Stimulated activated naive CD8-positive, alpha-beta T cell treated with anti-CD3 and anti-CD28 coated beads, Interleukin-15, Interleukin-2, amounts not matched to agents 100 U/mL and 50 U/mL, for 24 hours (primary cell): ENCODE measurements at regions not wholly inside any gene's neighbourhood (a gene's known extent, or its start where the extent isn't known, plus 50 kb on each side); places are given as distances from the start of the nearest gene placed in this dataset.
"Not testable (repeated sequence)": the region's sequence is repeated elsewhere in the genome, so short reads cannot be mapped to it uniquely, and the experiment has no call there.

Source experiments
- ATAC-seq: fragments of 150-1000 bp; cut with Tn5 transposase; one replicate; pipeline ENCODE4 v1.10.0; 2021
- DNase-seq: peaks from one replicate; pipeline ENCODE4 v3.0.0; 2021

DNA sequence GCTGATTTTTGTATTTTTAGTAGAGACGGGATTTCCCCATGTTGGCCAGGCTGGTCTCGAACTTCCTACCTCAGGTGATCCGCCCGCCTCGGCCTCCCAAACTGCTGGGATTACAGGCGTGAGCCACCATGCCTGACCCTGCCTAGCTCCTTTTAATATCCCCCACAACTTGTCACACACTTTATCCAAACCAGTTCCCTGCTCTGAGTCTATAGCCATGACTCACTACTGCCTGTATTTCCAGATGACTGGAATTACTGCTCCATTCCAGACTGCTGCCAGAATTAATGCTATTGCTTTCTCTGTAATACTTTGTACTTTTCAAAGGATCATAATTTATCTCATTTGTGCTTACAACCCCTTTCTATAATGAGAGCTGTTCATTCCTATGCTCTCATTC lies 153.1 kb downstream of the POTEM start:
- not testable (repeated sequence) for ATAC-seq, DNase-seq

DNA sequence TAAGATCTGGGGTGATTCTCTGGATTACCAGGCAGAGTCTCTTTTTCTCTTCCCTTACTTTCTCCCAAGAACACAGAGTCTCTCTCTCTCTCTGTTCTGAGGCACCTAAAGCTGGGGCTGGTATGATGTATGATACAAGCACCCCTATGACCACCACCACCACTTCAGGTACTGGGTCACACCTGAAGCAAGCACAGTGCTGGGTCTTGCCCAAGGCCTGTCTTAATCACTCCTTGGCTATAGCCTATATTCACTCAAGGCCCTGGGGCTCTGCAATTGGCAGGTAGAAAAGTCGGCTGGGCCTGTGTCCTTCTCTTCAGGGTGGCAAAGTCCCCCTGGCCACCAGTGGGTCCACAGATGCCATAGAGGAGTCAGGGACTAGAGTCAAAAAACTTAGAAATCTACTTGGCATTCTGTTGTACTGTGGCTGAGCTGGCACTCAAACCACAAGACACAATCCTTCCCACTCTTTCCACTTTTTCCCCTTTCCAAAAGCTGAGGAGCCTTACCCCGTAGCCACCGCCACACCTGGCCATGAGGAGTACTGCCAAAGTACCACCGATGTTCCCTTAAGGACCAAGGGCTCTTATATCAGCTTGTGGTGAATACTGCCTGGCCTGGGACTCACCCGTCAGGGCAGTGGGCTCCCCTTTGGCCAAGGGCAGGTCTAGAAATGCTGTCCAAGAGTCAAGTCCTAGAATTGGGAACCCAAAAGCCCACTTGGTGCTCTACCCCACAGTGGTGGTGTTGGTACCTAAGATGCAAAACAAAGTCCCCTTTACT lies 159.2 kb downstream of the POTEM start:
- not testable (repeated sequence) for ATAC-seq, DNase-seq

DNA sequence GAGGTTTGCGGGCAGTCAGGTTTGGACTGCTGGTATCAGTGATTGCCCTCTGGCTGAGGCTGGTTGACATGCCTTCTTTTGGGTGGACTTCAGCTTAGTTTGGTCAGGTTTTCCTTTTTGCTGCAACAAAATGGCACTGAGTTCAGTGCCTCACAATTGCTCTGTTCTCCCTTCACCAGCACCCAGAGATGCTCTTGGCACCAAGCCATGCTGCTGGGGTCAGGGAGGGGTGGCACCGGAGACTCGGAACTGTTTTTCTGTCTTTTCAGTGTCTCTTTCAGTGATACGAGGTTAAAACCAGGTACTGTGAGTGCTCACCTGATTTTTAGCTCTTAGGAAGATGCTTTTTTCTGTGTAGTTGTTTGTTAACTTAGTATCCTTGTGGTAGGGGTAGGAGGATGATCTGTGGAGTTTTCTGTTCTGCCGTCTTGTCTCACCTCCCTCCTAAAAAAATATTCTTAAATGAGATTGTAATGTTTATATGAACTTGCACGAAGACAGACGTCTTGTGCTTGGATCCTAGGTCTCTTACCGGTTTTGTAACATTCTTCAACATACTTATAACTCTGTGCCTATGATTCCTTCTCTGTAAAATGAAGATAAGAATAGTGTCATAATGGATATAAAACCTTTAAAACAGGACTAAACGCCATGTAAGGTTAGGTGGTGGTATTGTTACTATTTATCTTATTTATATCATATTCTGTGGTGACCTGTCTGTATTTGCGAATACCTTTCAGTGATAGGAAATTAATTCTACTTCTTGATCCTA lies 160.6 kb downstream of the POTEM start:
- not testable (repeated sequence) for DNase-seq, ATAC-seq

DNA sequence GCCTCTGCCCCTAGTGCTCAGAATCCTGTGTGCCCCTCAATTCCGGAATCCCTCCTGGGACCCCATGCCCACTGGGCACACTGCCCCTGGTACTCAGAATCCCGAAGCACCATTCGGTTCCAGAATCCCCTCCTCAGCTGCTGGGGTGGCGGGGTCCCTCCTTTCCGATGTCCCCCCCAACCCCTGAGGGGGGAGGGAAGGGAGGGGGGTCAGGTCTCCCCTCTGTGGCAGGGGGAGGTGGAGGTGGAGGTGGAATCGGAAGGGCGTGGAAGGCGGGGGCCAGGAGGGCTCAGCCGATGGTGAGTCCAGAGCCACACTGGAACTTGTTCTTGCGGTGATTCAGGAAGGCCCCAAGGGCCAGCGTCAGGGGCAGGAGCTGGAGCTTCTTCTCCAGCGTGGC lies 164.3 kb downstream of the POTEM start:
- ATAC-seq, result peak; percentile 40
- DNase-seq, result not testable (repeated sequence)

DNA sequence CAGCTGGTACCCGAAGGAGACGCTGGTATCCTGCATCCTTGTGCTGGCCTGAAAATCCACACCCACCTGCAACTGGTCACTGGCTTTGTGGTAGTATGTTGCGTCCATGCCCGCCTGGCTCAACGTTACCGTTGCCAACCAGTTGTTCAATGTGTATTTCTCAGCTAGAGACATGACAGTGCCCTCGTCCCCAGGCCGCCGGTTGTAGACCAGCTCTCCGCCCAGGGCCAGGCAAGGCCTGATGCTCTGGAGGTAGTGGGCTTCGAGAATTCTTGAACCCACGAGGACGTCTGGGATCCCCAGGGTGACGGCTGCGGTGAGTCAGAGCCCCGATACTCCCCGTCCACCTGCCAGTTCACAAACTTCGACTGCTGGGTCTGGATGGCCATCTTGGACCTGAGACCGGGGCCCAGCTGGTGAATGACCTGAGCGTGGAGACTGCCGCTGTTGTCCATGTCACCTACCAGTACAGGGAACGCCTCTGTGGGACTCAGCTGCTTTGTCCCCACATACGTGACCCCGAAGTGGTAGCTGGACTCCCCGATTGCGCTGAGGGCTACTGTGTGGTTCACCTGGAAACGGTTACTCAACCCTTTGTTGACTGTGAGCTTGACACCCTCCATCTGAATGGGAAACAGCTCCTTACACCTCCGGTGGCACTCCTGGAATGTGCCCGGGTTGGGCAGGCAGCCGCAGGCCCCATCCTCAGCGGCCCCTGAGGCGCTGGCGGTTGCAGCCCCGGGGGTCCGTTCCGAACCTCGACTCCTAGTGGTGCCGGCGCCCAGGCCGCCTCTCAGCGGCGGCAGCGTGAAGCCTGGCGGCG lies 165.0 kb downstream of the POTEM start:
- not testable (repeated sequence) for ATAC-seq, DNase-seq

DNA sequence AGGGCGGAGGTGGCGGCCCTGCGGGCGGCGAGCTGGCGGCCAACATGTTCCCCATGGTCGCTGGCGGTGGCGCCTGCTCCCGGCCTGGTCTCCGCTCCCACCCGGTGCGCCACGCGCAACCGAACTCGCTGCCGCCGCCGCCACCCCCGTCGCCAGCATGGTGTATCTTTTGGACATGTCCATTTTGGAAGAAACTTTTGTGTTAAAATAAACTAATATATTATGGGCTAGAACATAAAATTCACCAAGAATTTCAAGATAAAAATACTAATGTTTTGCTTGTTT lies 165.5 kb downstream of the POTEM start:
- not testable (repeated sequence) for DNase-seq, ATAC-seq

DNA sequence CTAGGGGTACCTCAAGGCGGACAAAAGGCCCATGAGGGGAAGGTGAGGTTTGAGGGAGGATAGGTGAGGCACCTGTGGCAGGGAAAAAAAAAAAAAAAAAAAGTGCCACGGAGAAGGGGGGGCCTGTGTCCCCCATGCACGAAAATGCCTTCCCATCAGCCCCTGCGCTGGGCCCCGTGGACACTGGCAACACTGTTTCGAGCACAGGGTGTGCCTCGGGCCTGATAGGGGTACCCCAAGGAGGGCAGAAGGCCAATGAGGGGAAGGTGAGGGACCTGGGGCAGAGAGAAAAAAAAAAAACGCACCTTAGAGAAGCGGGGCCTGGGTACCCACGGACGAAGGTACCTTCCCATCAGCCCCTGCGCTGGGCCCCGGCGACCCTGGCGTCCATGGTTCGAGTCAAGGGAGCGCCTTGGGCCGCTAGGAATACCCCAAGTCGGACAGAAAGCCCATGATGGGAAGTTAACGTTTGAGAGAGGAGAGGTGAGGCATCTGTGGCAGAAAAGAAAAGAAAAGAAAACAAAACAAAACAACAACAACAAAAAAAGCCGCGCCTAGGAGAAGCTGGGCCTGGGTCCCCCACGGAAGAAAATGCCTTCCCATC lies 190.0 kb downstream of the POTEM start:
- DNase-seq, ATAC-seq: not testable (repeated sequence)

DNA sequence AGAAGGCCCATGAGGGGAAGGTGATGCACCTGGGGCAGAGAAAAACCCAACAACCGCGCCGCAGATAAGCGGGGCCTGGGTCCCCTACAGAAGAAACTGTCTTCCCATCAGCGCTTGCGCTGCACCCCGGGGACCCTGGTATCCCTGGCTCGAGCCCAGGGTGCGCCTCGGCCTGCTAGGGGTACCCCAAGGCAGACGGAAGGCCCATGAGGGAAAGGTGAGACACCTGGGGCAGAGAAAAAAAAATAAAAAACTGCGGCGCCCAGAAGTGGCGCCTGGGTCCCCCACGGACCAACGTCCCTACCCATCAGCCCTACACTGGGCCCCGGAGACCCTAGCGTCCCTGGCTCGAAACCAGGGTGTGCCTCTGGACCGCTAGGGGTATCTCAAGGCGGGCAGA lies 190.8 kb downstream of the POTEM start:
- ATAC-seq, DNase-seq: not testable (repeated sequence)

DNA sequence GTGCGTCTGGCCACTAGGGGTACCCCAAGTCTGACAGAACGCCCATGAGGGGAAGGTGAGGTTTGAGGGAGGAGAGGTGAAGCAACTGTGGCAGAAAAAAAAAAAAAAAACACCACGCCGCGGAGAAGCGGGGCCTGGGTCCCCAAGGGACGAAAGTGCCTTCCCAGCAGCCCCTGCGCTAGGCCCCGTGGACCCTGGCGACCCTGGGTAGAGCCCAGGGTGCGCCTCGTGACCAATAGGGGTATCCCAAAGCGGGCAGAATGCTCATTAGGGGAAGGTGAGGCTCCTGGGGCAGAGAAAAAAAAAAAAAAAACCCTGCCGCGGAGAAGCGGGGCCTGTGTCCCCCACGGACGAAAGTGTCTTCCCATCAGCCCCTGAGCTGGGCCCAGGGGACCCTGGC lies 191.4 kb downstream of the POTEM start:
- not testable (repeated sequence) for ATAC-seq, DNase-seq

DNA sequence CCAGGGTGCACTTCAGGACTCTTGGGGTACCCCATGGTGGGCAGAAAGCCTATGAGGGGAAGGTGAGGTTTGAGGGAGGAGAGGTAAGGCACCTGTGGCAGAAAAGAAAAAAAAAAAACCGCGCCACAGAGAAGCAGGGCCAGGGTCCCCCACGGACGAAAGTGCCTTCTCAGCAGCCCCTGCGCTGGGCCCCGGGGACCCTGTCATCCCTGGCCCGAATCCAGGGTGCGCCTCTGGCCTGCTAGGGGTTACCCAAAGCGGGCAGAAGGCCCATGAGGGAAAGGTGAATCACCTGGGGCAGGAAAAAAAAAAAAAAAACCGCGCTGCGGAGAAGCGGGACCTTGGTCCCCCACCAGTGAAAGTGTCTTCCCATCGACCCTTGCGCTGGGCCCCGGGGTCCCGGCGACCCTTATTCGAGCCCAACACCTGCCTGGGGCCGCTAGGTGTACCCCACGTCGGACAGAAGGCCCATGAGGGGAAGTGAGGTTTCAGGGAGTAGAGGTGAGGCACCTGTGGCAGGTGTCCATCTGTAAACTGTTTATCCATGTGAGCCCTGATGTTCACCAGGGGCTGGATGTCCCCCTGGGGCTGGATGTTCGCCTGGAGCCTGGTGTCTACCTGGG lies 191.9 kb downstream of the POTEM start:
- ATAC-seq, DNase-seq: not testable (repeated sequence)

DNA sequence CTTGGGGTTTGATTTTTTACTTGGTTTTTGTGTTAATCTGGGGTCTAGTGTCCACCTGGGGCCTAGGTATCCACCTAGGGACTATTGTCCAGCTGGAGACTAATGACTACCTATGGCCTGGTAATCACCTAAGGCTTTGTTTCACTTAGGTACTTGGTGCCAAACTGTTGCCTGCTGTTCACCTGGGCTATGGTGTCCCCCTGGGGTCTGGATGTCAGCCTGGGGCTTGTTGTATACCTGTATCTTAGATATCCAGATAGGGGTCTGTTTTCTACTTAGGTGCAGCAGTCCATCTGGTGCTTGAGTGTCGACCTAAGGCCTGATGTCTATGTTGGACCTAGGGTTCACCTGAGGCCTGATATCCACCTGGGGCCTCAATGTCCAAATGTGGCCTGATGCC lies 193.1 kb downstream of the POTEM start:
- DNase-seq, ATAC-seq: not testable (repeated sequence)

DNA sequence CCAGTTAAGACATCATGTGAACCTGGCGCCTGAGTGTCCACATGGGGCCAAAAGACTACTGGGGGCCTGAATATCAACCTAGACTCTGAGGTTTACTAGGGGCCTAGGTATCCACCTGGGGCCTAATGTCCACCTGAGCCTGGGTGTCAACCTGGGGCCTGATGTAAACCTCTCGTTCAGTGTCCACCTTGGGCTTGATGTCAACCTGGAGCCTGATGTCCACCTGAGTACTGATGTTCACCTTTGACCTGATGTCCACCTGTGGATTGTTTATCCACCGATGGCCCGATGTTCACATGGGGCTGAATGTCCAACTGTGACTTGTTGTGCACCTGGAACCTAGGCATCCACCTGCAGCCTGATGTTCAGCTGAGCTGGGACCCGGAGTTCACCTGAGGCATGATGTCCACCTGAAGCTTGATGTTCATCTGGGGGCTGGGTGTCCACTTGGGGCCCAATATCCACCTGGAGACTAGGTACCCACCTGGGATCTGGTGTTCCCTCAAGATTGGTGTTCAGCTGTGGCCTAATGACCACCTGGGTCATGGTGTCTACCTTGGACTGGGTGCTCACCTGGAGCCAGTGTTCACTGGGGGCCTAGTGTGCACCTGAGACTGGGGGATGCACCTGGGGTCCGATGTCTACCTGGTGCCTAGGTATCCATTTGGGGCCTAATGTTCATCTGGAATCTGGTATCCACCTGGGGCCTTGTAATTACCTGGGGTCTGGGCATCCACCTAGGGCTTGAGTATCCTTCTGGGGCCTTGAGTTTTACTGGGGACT lies 194.2 kb downstream of the POTEM start:
- ATAC-seq, DNase-seq: not testable (repeated sequence)

DNA sequence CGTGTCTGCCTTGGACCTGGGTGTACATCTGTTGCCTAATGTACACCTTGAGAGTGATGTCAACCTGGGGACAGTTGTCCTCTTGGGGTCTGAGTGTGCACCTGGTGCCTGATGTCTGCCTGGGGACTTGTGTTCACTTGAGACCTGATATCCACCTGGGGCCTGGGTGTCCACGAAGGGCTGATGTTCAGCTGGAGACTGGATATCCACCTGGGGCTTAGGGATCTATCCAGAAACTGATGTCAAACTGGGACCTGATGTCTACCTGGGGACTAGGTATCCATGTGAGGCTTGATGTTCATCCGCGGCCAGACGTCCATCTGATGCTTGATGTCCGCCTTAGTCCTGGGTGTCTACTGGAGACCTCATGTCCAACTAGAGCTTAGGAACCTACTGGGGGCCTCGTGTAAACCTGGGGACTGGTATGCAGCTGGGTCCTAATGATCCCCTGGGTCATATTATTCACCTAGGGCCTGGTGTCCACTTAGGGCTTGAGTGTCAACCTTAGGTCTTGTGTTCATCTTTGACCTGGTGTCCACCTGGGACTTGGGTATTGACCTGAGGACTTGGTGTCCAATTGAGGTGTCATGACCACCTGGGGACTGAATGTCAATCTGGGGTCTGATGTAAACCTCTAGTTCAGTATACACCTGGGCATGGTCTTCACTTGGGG lies 194.9 kb downstream of the POTEM start:
- not testable (repeated sequence) for DNase-seq, ATAC-seq

DNA sequence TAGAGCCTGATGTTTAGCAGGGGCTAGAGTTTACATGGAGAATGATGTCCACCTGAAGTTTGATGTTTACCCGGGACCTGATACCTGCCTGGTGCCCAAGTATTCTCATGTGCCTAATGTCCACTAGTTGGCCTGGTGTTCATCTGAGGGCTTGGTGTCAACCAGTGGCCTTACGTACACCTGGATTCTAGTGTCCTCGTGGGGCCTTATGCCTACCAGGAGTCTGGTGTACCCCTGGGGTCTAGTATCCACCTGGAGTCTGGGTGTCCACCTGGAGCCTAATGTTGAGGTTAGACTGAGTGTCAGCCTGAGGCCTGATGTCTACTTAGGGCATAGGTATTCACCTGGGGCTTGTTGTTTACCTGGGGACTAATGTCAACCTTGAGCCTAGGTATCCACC lies 195.7 kb downstream of the POTEM start:
- DNase-seq, ATAC-seq: not testable (repeated sequence)

DNA sequence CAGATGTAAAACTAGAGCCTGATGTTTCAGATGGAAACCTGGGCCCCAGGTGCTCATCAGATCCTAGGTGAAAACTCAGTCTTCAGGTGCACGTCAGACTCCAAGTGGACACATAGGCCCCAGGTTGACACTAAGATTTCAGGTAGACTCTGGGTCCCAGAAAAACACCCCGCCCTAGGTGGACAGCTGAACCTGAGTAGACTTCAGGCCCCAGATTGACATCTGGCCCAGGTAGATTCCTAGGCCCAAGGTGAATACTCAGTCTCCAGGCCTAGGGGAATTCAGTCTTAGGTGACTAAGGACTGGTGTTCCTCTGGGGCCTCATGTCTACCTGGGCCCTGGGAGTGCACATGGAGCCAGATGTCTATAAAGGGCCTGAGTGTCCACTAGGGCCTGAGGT lies 196.7 kb downstream of the POTEM start:
- DNase-seq, ATAC-seq: not testable (repeated sequence)

DNA sequence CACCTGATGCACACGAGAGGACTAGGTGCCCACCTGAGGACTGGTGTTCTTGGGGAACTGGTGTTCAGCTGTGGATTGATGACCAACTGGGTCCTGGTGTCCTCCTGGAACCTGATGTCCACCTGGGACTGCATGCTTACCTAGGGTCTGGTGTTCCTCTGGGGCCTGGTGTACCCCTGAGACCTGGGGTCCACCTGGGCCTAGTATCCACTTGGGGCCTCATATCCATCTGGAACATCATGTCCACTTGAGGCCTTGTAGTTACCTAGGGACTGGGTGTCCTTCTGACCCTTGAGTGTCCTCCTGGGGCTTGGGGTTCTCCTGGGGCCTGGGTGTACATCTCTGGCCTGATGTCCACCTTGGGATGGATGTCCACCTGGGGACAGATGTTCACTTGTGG lies 197.2 kb downstream of the POTEM start:
- DNase-seq, ATAC-seq: not testable (repeated sequence)

DNA sequence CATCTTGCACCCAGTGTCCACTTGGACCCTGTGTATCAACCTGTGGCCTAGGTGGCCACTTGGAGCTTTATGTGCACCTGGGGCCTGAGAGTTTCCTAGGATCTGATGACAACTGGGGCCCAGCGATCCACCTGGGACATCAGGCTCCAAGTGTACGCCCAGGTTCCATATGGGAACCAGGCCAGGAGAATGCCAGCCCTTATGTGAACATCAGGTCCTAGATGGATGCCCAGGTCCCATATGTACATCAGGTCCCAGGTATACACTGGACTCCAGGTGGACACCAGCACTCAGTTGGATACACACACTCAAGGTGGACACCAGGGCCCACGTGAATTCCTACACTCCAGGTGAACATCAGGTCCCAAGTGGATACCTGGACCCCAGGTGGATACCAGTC lies 198.8 kb downstream of the POTEM start:
- not testable (repeated sequence) for DNase-seq

DNA sequence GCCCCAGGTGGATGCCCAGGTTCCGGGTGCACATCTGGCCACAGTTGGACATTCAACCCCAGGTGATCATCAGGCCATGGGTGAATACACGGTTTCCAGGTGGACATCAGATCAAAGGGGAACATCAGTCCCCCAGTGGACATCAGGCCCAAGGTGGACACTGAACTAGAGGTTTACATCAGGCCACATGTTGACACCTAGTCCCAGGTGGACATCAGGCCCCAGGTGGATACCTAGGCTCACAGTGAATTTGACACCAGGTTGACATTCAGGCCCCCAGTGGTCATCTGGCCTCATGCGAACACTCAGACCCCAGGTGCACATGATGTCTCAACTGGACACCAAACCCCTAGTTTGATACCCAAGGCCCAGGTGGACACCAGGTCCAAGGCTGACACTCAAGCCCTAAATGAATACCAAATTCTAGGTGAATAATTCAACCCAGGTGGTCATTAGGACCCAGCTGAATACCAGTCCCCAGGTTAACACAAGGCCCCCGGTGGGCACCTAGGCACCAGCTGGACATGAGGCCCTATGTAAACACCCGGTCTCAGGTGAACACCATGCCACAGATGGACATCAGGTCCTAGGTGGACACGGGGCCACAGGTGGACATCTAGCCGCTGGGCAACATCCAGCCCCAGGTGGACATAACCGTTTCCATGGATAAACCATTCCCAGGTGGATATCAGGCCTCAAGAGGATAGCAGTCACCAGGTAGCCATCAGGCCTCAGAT lies 200.4 kb downstream of the POTEM start:
- not testable (repeated sequence) for ATAC-seq, DNase-seq

More for the DNA sequence above, 198.8 kb downstream of the POTEM start:
- not testable (repeated sequence) for ATAC-seq

DNA sequence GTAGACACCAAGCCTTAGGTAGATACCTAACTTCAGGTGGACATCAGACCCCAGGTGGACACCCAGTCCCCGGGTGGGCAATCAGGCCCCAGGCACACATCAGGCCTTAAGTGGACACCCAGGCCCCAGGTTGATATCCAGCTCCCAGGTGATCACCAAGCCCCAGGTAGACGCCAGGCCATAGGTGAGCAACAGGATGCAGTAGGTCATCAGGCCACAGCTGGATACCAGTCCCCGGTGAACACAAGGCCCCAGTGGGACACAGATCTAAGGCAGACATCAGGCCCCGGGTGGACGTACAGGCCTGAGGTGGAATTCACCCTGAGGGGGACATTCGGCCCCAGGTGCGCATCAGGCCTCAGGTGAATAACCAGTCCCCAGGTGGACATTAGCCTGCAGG lies 201.0 kb downstream of the POTEM start:
- ATAC-seq, DNase-seq: not testable (repeated sequence)
